DND-41 (cell line): ENCODE measurements at regions not wholly inside any gene's neighbourhood (a gene's known extent, or its start where the extent isn't known, plus 50 kb on each side); places are given as distances from the start of the nearest gene placed in this dataset.

Experiments
- ATAC-seq: fragments of 200-7000 bp; cut with Tn5 transposase; 3 replicates; pipeline ENCODE4 v1.9.1; 2021; ENCODE audit warnings: low read depth; ENCODE audit not compliant: insufficient read depth
- DNase-seq: peaks from one replicate; pipeline ENCODE4 v3.0.0-alpha.2; 2020
- H2AFZ ChIP-seq: 2 replicates; pipeline ENCODE4 v1.6.0; 2012; ENCODE audit warnings: low read depth, low read length
- H3K27ac ChIP-seq: 2 replicates; pipeline ENCODE4 v1.5.1; 2012; ENCODE audit warnings: low read length, inconsistent platforms
- H3K27me3 ChIP-seq: fragments of 200-600 bp; sonication (generic); 2 replicates; pipeline ENCODE4 v1.6.0; 2012; ENCODE audit warnings: low read length, mild to moderate bottlenecking, inconsistent platforms; ENCODE audit not compliant: insufficient read depth, poor library complexity
- H3K36me3 ChIP-seq: 2 replicates; pipeline ENCODE4 v1.5.1; 2012; ENCODE audit warnings: low read length, inconsistent platforms; ENCODE audit not compliant: insufficient read depth
- H3K4me1 ChIP-seq: 2 replicates; pipeline ENCODE4 v1.5.1; 2012; ENCODE audit warnings: mild to moderate bottlenecking, low read length; ENCODE audit not compliant: insufficient read depth
- H3K4me2 ChIP-seq: 2 replicates; pipeline ENCODE4 v1.6.0; 2012; ENCODE audit warnings: mild to moderate bottlenecking, moderate library complexity, low read length, inconsistent platforms; ENCODE audit not compliant: insufficient read depth
- H3K4me3 ChIP-seq, 2 experiments: fragments of 200-600 bp in 1 of 2; shearing (Covaris generic) in 1 of 2; 2 replicates each; pipeline ENCODE4 v1.5.1; 2012 to 2016; ENCODE audit warnings: inconsistent platforms in 2 of 2, low read length in 2 of 2, mild to moderate bottlenecking in 2 of 2, low read depth in 1 of 2, moderate library complexity in 1 of 2
- H3K79me2 ChIP-seq: 2 replicates; pipeline ENCODE4 v1.6.0; 2012; ENCODE audit warnings: low read length, inconsistent platforms; ENCODE audit not compliant: insufficient read depth
- H3K9ac ChIP-seq: 2 replicates; pipeline ENCODE4 v1.6.0; 2012; ENCODE audit warnings: low read depth, mild to moderate bottlenecking, inconsistent platforms, low read length, moderate library complexity
- H3K9me3 ChIP-seq: 2 replicates; pipeline ENCODE4 v1.5.1; 2012; ENCODE audit warnings: low read length, moderate library complexity, mild to moderate bottlenecking, inconsistent platforms; ENCODE audit not compliant: insufficient read depth, severe bottlenecking
- H4K20me1 ChIP-seq: 2 replicates; pipeline ENCODE4 v1.6.0; 2012; ENCODE audit warnings: low read length; ENCODE audit not compliant: insufficient read depth
- EZH2 ChIP-seq: IDR thresholded peaks from 3 replicates; pipeline ENCODE4 v1.6.1; 2012; ENCODE audit warnings: borderline replicate concordance, low read depth, mild to moderate bottlenecking, moderate library complexity, low read length, inconsistent platforms; ENCODE audit not compliant: severe bottlenecking
- TF ChIP-seq, protein P1 (sequence below): IDR thresholded peaks from 2 replicates; pipeline ENCODE4 v1.5.1; 2012; ENCODE audit warnings: borderline replicate concordance, low read length, moderate library complexity, mild to moderate bottlenecking; ENCODE audit not compliant: poor library complexity, severe bottlenecking; ENCODE audit errors: extremely low read depth

- H3K27ac ChIP-seq, result no peak overlapping the region
- H3K4me2 ChIP-seq, result no peak overlapping the region
- DNase-seq (no peak), ATAC-seq (no peak)
- no peak for TF ChIP-seq EZH2
- TF ChIP-seq, protein P1, sequence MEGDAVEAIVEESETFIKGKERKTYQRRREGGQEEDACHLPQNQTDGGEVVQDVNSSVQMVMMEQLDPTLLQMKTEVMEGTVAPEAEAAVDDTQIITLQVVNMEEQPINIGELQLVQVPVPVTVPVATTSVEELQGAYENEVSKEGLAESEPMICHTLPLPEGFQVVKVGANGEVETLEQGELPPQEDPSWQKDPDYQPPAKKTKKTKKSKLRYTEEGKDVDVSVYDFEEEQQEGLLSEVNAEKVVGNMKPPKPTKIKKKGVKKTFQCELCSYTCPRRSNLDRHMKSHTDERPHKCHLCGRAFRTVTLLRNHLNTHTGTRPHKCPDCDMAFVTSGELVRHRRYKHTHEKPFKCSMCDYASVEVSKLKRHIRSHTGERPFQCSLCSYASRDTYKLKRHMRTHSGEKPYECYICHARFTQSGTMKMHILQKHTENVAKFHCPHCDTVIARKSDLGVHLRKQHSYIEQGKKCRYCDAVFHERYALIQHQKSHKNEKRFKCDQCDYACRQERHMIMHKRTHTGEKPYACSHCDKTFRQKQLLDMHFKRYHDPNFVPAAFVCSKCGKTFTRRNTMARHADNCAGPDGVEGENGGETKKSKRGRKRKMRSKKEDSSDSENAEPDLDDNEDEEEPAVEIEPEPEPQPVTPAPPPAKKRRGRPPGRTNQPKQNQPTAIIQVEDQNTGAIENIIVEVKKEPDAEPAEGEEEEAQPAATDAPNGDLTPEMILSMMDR, result no peak
- no peaks in the 10 kb centered on the region for H3K79me2 ChIP-seq
- no peaks in the 10 kb centered on the region for H3K4me1 ChIP-seq
- H3K9ac ChIP-seq, result no peak overlapping the region
- H3K9me3 ChIP-seq, result no peaks in the 10 kb centered on the region
- no peaks in the 10 kb centered on the region for H3K27me3 ChIP-seq
- H3K4me3 ChIP-seq, result no peak overlapping the region
- no peak overlapping the region for H2AFZ ChIP-seq
- no peaks in the 10 kb centered on the region for H4K20me1 ChIP-seq
- H3K36me3 ChIP-seq, result no peaks in the 10 kb centered on the region
Measured at GRCh38 chr4:12778191-12778590, 705.9 kb downstream of the RAB28 start.

- H3K79me2 ChIP-seq, result no peaks in the 10 kb centered on the region
- no peaks in the 10 kb centered on the region for H3K27me3 ChIP-seq
- H3K4me2 ChIP-seq, result no peak overlapping the region
- H3K4me1 ChIP-seq, result no peaks in the 10 kb centered on the region
- no peaks in the 10 kb centered on the region for H3K36me3 ChIP-seq
- no peak overlapping the region for H3K27ac ChIP-seq
- no peak overlapping the region for H3K4me3 ChIP-seq
- H2AFZ ChIP-seq, result no peak overlapping the region
- DNase-seq (no peak), ATAC-seq (no peak)
- H3K9me3 ChIP-seq, result no peaks in the 10 kb centered on the region
- H3K9ac ChIP-seq, result no peak overlapping the region
- TF ChIP-seq, protein P1, result no peak
- no peak for TF ChIP-seq EZH2
- no peaks in the 10 kb centered on the region for H4K20me1 ChIP-seq
Measured at GRCh38 chr4:12770351-12770750, 713.8 kb downstream of the RAB28 start.

GRCh38 chr4:12761694-12762093, 722.4 kb downstream of the RAB28 start:
- no peaks in the 10 kb centered on the region for H3K9me3 ChIP-seq
- H3K27me3 ChIP-seq, result no peaks in the 10 kb centered on the region
- no peak overlapping the region for H3K4me2 ChIP-seq
- H4K20me1 ChIP-seq, result no peaks in the 10 kb centered on the region
- H3K79me2 ChIP-seq, result no peaks in the 10 kb centered on the region
- H2AFZ ChIP-seq, result no peak overlapping the region
- H3K4me1 ChIP-seq, result no peaks in the 10 kb centered on the region
- TF ChIP-seq, protein P1, result no peak
- no peak for TF ChIP-seq EZH2
- no peak for DNase-seq
- H3K9ac ChIP-seq, result no peak overlapping the region
- H3K36me3 ChIP-seq, result no peaks in the 10 kb centered on the region
- no peak overlapping the region for H3K27ac ChIP-seq
- H3K4me3 ChIP-seq, result no peak overlapping the region
- no peak for ATAC-seq

DNA sequence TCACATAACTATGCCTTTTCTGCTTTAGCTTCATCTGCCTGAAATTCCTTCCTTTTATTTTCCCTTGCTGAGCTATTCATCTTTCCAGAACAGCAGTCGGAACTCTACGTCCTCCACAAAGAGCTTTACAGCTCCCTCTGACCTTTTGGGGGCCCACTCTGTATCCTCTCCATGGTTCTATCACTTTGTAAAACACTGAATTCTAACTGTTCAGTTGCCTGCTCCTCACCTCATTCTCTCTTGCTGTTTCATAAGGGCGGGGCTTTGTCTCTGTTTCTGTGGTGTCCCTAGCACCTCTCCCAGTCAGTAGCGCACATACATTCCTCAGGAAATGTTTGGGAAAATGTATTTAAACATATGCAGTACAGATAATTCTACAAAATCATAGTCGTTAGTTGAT, 737.0 kb downstream of the RAB28 start:
- no peak overlapping the region for H3K9ac ChIP-seq
- H3K4me3 ChIP-seq, result no peak overlapping the region
- H3K9me3 ChIP-seq, result no peaks in the 10 kb centered on the region
- H2AFZ ChIP-seq, result no peak overlapping the region
- no peaks in the 10 kb centered on the region for H3K27me3 ChIP-seq
- H3K4me2 ChIP-seq, result no peak overlapping the region
- DNase-seq, result no peak
- no peak overlapping the region for H3K27ac ChIP-seq
- TF ChIP-seq, protein P1, result no peak
- no peak for TF ChIP-seq EZH2
- no peaks in the 10 kb centered on the region for H4K20me1 ChIP-seq
- H3K36me3 ChIP-seq, result no peaks in the 10 kb centered on the region
- no peaks in the 10 kb centered on the region for H3K4me1 ChIP-seq
- no peak for ATAC-seq
- no peaks in the 10 kb centered on the region for H3K79me2 ChIP-seq
